Prostate gland (tissue), 2 donors: ENCODE measurements at regions not wholly inside any gene's neighbourhood (a gene's known extent, or its start where the extent isn't known, plus 50 kb on each side); places are given as distances from the start of the nearest gene placed in this dataset.

ENCODE experiments used
- CTCF ChIP-seq, 4 experiments: fragments of 200-600 bp in 2 of 4; fragments of 450-650 bp in 2 of 4; sonication (generic) in 2 of 4; IDR thresholded peaks; 1 replicate in 3 of 4; 2 replicates in 1 of 4; pipeline ENCODE4 v1.5.1; 2016 to 2019; ENCODE audit warnings: antibody characterized with exemption in 4 of 4, mild to moderate bottlenecking in 2 of 4, moderate library complexity in 2 of 4
- POLR2A ChIP-seq: fragments of 450-650 bp; IDR thresholded peaks from one replicate; pipeline ENCODE4 v1.6.1; 2016; ENCODE audit warnings: antibody characterized with exemption, mild to moderate bottlenecking
- POLR2AphosphoS5 ChIP-seq: sonication (generic); formaldehyde crosslinking; IDR thresholded peaks from one replicate; pipeline ENCODE4 v1.6.1; 2017; ENCODE audit warnings: antibody characterized with exemption

DNA sequence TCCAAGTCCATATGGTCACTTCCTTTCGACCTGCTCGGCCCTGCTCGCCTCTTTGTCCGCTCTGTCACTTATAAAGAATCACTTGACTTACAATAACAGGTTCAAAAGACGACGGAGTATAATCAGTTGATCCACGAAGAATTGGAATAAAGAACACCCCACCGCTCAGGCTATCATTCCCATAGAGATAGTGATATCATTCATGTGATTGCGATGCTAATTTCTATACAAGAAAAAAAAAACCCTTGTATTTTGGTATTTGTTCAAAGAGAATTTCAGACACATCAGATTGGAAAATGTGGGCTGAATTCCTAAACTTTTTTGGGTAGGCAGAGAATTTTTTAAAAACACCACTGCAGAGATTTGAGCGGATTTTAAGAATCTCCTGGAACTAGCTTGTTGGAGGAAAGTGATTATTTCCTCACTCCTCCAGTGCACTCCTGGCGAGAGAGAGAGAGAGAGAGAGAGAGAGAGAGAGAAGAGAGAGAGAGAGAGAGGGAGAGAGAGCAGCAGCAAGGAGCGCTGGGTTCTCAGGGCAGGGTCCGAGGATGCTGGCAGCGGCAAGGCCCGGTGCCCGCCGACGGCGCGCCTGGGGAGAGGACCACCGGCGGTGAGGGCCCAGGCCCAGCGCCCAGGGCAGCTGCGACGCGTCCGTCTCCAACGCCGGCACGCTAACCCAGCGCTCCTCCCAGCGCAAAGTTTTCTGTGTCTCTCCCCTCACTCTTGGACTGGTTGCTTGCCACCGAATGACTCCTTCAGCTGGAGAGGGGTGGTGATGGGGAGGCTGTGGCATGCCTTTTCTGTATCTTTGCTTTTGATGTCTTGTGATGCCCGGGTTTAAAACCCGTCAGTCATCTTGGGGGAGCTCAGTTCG is 149.0 kb upstream of the ZNF536 start:
- peak in 1 of 4 experiments; percentile 25 for TF ChIP-seq CTCF (IDR thresholded peaks at IDR 0.05)
- no peak for TF ChIP-seq POLR2A
- no peak for TF ChIP-seq POLR2AphosphoS5
